ENCODE measurements at regions not wholly inside any gene's neighbourhood (a gene's known extent, or its start where the extent isn't known, plus 50 kb on each side); places are given as distances from the start of the nearest gene placed in this dataset.

DNA sequence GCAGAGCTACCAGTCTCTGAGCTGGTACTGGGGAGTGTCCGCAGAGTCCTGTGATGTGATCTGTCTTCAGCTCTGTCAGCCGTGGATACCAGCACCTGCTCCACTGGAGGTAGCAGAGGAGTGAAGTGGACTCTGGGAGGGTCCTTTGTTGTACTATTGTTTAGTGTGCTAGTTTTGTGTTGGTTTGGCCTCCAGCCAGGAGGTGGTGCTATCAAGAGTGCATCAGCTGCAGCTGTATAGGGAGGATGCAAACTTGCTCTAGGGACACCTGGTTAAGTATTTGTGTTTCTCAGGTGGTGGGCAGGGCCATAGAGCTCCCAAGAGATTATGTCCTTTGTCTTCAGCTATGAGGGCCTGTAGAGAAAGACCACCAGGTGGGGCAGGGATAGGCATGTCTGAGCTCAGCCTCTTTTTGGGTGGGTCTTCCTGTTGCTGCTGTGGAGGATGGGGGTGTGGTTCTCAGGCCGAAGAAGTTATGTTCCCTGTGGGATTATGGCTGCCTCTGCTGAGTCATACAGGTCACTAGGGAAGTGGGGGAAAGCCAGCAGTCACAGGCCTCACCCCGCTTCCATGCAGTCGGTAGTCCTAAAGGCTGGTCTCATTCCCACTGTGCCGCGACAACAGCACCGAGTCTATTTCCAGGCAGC, 443.2 kb upstream of the TBL1XR1 start:
- no peak overlapping the region for H3K18ac ChIP-seq (ENCODE audit: extremely low read depth, low read length)
- H3K23me2 ChIP-seq (ENCODE audit: low read depth, low read length) = no peaks in the 10 kb centered on the region
- H2AFZ ChIP-seq (ENCODE audit: low read length) = 0 out of 2 replicates have a peak overlapping the region, but pooled peaks have one; percentile 13
- no peak overlapping the region for H2AK5ac ChIP-seq (ENCODE audit: low read depth, low read length)
- no peak overlapping the region for H3K56ac ChIP-seq (replicated peaks; ENCODE audit: insufficient read length, low read depth, low read length)
- H3K4me3 ChIP-seq (ENCODE audit: extremely low read depth in 1 of 4, insufficient read depth in 2 of 4, low read depth in 3 of 4, low read length in 4 of 4) = no peak overlapping the region
- H3K4ac ChIP-seq (replicated peaks; ENCODE audit: insufficient read length, low read depth, low read length) = no peak overlapping the region
- POLR2A ChIA-PET (ENCODE audit: partially characterized antibody) = no interaction called here
- H3K79me2 ChIP-seq (ENCODE audit: control insufficient read depth in 1 of 2, insufficient read depth in 2 of 2, low read length in 2 of 2) = no peaks in the 10 kb centered on the region
- no peak overlapping the region for H3K27ac ChIP-seq (ENCODE audit: low read depth, low read length)
- TF ChIP-seq BCL11A (IDR thresholded peaks at IDR 0.05; ENCODE audit: low read depth in 2 of 2, low read length in 2 of 2) (no peak), BRCA1 (IDR thresholded peaks at IDR 0.05; ENCODE audit: low read depth, low read length) (no peak), SP2 (IDR thresholded peaks at IDR 0.05; ENCODE audit: low read length) (peak; percentile 13; the same call in 1 of the 2 replicates), SRF (IDR thresholded peaks at IDR 0.05; ENCODE audit: low read depth, low read length) (no peak), RAD21 (IDR thresholded peaks at IDR 0.05 in 1 of 2, conservative IDR thresholded peaks at IDR 0.05 in 1 of 2; ENCODE audit: low read depth in 2 of 2, low read length in 2 of 2) (peak in 1 of 2 experiments; percentile 4; a peak in 1 of 4 replicates)
- TF ChIP-seq, protein P1, sequence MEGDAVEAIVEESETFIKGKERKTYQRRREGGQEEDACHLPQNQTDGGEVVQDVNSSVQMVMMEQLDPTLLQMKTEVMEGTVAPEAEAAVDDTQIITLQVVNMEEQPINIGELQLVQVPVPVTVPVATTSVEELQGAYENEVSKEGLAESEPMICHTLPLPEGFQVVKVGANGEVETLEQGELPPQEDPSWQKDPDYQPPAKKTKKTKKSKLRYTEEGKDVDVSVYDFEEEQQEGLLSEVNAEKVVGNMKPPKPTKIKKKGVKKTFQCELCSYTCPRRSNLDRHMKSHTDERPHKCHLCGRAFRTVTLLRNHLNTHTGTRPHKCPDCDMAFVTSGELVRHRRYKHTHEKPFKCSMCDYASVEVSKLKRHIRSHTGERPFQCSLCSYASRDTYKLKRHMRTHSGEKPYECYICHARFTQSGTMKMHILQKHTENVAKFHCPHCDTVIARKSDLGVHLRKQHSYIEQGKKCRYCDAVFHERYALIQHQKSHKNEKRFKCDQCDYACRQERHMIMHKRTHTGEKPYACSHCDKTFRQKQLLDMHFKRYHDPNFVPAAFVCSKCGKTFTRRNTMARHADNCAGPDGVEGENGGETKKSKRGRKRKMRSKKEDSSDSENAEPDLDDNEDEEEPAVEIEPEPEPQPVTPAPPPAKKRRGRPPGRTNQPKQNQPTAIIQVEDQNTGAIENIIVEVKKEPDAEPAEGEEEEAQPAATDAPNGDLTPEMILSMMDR (IDR thresholded peaks at IDR 0.05; ENCODE audit: control extremely low read depth in 1 of 3, insufficient read depth in 1 of 3, low read depth in 1 of 3, low read length in 3 of 3) = peak in 1 of 3 experiments; percentile 33; a peak in 1 of 4 replicates
- no peak overlapping the region for H2BK20ac ChIP-seq (ENCODE audit: low read length)
- no peaks in the 10 kb centered on the region for H3K27me3 ChIP-seq (replicated peaks in 1 of 4; ENCODE audit: control insufficient read depth in 3 of 4, extremely low read depth in 1 of 4, insufficient read depth in 3 of 4, low read length in 3 of 4)
- no peak overlapping the region for H3K9ac ChIP-seq (replicated peaks in 1 of 4; ENCODE audit: extremely low read depth in 1 of 4, low read depth in 3 of 4, low read length in 3 of 4)
- no peak overlapping the region for H2BK5ac ChIP-seq (ENCODE audit: low read depth, low read length)
- H3K4me1 ChIP-seq (replicated peaks in 1 of 4; ENCODE audit: control insufficient read depth in 3 of 4, insufficient read depth in 4 of 4, low read length in 3 of 4) = peaks cover 0 to 5% (median 0%) of the 10 kb centered on the region in 4 experiments; a peak in 2 of 7 replicates
- no peak for FAIRE-seq
- CTCF ChIA-PET (ENCODE audit: partially characterized antibody) = interaction anchor here (0.6 to 1.7 kb wide), 3 partner anchors 8 to 422 kb away, joined by 3 to 5 read pairs (median 5); no protein-coding TSS in a partner anchor
- H4K20me1 ChIP-seq (replicated peaks in 1 of 2; ENCODE audit: control insufficient read depth in 1 of 2, insufficient read depth in 2 of 2, low read length in 2 of 2) = no peaks in the 10 kb centered on the region
- no peak overlapping the region for H2BK120ac ChIP-seq (replicated peaks; ENCODE audit: low read depth, low read length)
- no peaks in the 10 kb centered on the region for H3K9me3 ChIP-seq (ENCODE audit: insufficient read depth in 2 of 2, low read depth in 1 of 2, low read length in 1 of 2)
- H4K5ac ChIP-seq (ENCODE audit: insufficient read length, low read depth, low read length) = no peak overlapping the region
- H3K14ac ChIP-seq (ENCODE audit: insufficient read length) = no peak overlapping the region
- no peak overlapping the region for H3K4me2 ChIP-seq (ENCODE audit: insufficient read depth in 1 of 2, low read depth in 2 of 2, low read length in 2 of 2)
- no peak overlapping the region for H2BK15ac ChIP-seq (ENCODE audit: low read length)
- no peak overlapping the region; the same call in 1 of the 2 replicates for H2BK12ac ChIP-seq (ENCODE audit: low read depth, low read length)
- DNase-seq (ENCODE audit: low read depth in 1 of 2, low spot score in 2 of 2) = no peak
- H3K23ac ChIP-seq (ENCODE audit: insufficient read length) = no peak overlapping the region
- H3K36me3 ChIP-seq (ENCODE audit: control insufficient read depth in 2 of 4, insufficient read depth in 4 of 4, low read length in 3 of 4) = no peaks in the 10 kb centered on the region
- WGBS, 2 experiments (ENCODE audit: extremely low coverage in 1 of 2, insufficient coverage in 1 of 2, insufficient read length in 1 of 2, insufficient replicate concordance in 2 of 2, low coverage in 1 of 2, low lambda C conversion rate in 2 of 2, missing lambda C conversion rate in 1 of 2) = 89% methylated on average over 7 of the region's 8 CpGs; no CpG with 5 or more reads in 1 of the 2 experiments
- H4K91ac ChIP-seq (replicated peaks; ENCODE audit: insufficient read length, low read length) = no peak overlapping the region
- no peak overlapping the region for H4K8ac ChIP-seq (ENCODE audit: extremely low read depth, insufficient read depth, low read length)
- no peaks in the 10 kb centered on the region for H3K79me1 ChIP-seq (ENCODE audit: low read depth, low read length)
